HL-60 (cell line): ENCODE measurements at regions not wholly inside any gene's neighbourhood (a gene's known extent, or its start where the extent isn't known, plus 50 kb on each side); places are given as distances from the start of the nearest gene placed in this dataset.

Experiments
- GABPA ChIP-seq: IDR thresholded peaks from 2 replicates; pipeline ENCODE4 v1.6.1; 2012; ENCODE audit warnings: low read depth
- POLR2AphosphoS5 ChIP-seq: IDR thresholded peaks from 2 replicates; pipeline ENCODE4 v1.6.1; 2012; ENCODE audit warnings: low read depth
- TF ChIP-seq, protein P1 (sequence below): IDR thresholded peaks from one replicate; pipeline ENCODE4 v1.5.1; 2011; ENCODE audit warnings: low read length, control low read depth, inconsistent platforms; ENCODE audit not compliant: insufficient read depth

DNA sequence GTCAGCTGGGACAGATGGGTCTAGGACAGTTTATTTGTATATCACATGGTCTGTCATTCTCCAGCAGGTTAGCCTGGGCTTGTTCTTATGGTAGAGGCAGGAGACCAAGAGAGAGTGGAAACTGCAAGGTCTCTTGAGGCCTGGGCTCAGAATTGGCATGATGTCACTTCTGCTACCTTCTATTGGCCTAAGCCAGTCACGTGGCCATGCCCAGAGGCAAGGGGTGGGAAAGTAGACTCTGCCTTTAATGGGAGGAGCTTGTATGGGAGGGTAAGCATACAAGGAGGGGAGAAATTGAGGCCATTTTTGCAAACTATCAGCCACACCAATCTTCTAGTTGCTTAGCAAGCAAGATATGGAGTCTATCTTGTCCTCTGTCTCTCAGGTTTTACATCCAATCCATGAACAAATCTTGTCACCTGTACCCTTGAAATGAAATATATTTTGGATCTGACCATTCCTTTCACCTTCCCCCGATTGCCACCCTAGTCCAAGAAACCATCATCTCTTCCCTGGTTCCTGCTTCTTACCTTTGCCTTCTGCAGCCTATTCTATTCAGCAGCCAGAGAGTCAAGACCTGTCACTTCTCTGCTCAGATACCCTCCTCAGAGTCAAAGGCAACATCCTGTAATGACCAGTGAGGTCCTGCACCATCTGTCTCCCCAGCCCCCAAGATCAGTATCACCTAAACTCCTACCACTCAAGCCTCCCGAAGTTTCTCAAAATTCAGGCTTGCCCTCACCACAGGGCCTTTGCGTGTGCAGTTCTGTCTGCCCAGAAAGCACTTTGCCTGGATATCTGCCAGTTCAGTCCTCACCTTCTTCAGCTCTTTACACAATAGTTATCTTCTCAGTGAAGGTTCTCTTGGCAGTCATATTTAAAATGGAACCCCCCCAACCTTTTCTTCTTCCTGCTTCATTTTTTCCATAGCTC is 240.0 kb downstream of the LOXHD1 start:
- TF ChIP-seq, protein P1, sequence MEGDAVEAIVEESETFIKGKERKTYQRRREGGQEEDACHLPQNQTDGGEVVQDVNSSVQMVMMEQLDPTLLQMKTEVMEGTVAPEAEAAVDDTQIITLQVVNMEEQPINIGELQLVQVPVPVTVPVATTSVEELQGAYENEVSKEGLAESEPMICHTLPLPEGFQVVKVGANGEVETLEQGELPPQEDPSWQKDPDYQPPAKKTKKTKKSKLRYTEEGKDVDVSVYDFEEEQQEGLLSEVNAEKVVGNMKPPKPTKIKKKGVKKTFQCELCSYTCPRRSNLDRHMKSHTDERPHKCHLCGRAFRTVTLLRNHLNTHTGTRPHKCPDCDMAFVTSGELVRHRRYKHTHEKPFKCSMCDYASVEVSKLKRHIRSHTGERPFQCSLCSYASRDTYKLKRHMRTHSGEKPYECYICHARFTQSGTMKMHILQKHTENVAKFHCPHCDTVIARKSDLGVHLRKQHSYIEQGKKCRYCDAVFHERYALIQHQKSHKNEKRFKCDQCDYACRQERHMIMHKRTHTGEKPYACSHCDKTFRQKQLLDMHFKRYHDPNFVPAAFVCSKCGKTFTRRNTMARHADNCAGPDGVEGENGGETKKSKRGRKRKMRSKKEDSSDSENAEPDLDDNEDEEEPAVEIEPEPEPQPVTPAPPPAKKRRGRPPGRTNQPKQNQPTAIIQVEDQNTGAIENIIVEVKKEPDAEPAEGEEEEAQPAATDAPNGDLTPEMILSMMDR: no peak
- TF ChIP-seq GABPA: no peak
- no peak for TF ChIP-seq POLR2AphosphoS5
